GM18951 (cell line): ENCODE measurements at regions not wholly inside any gene's neighbourhood (a gene's known extent, or its start where the extent isn't known, plus 50 kb on each side); places are given as distances from the start of the nearest gene placed in this dataset.
"Not testable (repeated sequence)": the region's sequence is repeated elsewhere in the genome, so short reads cannot be mapped to it uniquely, and the experiment has no call there.

ENCODE experiments used
- POLR2A ChIP-seq: IDR thresholded peaks from 4 replicates; pipeline ENCODE4 v1.6.1; 2011; ENCODE audit warnings: mild to moderate bottlenecking; ENCODE audit not compliant: insufficient read length, insufficient read depth; ENCODE audit errors: extremely low read depth
- in situ Hi-C: fragments of 300-500 bp; cut with MboI; formaldehyde crosslinking; loops from one replicate; pipeline ENCODE4 v1.12.0; 2022; ENCODE audit warnings: low sequenced_read_pairs, mixed read lengths, inconsistent platforms; ENCODE audit not compliant: unreplicated experiment

- no peak for TF ChIP-seq POLR2A
- in situ Hi-C loops, result no loop called here
Measured at GRCh38 chr11:25758145-25758661, 573.7 kb upstream of the ANO3 start.

GRCh38 chr11:25766332-25767015 is 565.5 kb upstream of the ANO3 start:
- no peak for TF ChIP-seq POLR2A
- in situ Hi-C loops, result no loop called here

GRCh38 chr11:25769287-25769686 is 562.6 kb upstream of the ANO3 start:
- in situ Hi-C loops, result no loop called here
- TF ChIP-seq POLR2A, result no peak

- in situ Hi-C loops, result no loop called here
- no peak for TF ChIP-seq POLR2A
Measured at GRCh38 chr11:25771605-25772004, 560.3 kb upstream of the ANO3 start.

GRCh38 chr11:25775603-25776002 is 556.3 kb upstream of the ANO3 start:
- TF ChIP-seq POLR2A, result no peak
- in situ Hi-C loops, result no loop called here

GRCh38 chr11:25776238-25776637 is 555.7 kb upstream of the ANO3 start:
- TF ChIP-seq POLR2A, result no peak
- in situ Hi-C loops, result no loop called here

GRCh38 chr11:25777343-25777742 is 554.6 kb upstream of the ANO3 start:
- no peak for TF ChIP-seq POLR2A
- in situ Hi-C loops, result no loop called here

- in situ Hi-C loops, result no loop called here
- TF ChIP-seq POLR2A, result no peak
Measured at GRCh38 chr11:25779033-25779432, 552.9 kb upstream of the ANO3 start.

- in situ Hi-C loops, result no loop called here
- no peak for TF ChIP-seq POLR2A
Measured at GRCh38 chr11:25787416-25787815, 544.5 kb upstream of the ANO3 start.

GRCh38 chr11:25790396-25790795 is 541.5 kb upstream of the ANO3 start:
- in situ Hi-C loops, result no loop called here

GRCh38 chr11:25793637-25794036 is 538.3 kb upstream of the ANO3 start:
- in situ Hi-C loops, result no loop called here
- no peak for TF ChIP-seq POLR2A

More at GRCh38 chr11:25790396-25790795, 541.5 kb upstream of the ANO3 start:
- no peak for TF ChIP-seq POLR2A

GRCh38 chr11:25794804-25795203 is 537.1 kb upstream of the ANO3 start:
- in situ Hi-C loops, result no loop called here
- no peak for TF ChIP-seq POLR2A

GRCh38 chr11:25816411-25816810 is 515.5 kb upstream of the ANO3 start:
- in situ Hi-C loops, result no loop called here
- no peak for TF ChIP-seq POLR2A

GRCh38 chr11:25824688-25825087 is 507.2 kb upstream of the ANO3 start:
- in situ Hi-C loops, result no loop called here
- TF ChIP-seq POLR2A, result no peak

GRCh38 chr11:25831485-25831884 is 500.4 kb upstream of the ANO3 start:
- in situ Hi-C loops, result not testable (repeated sequence)
